SK-N-SH (cell line): ENCODE measurements at regions not wholly inside any gene's neighbourhood (a gene's known extent, or its start where the extent isn't known, plus 50 kb on each side); places are given as distances from the start of the nearest gene placed in this dataset.

Experiments
- CTCF ChIA-PET: fragments of 300-600, 350-600 bp; formaldehyde crosslinking; extraction: SDS; loops from one replicate; lab custom pipeline; 2021; lab: Yijun Ruan, JAX
- POLR2A ChIA-PET: fragments of 350-600 bp; sonication (Branson Sonifier 250); formaldehyde crosslinking; extraction: SDS; loops from one replicate; lab custom pipeline; 2020; ENCODE audit warnings: antibody characterized with exemption, inconsistent platforms; lab: Yijun Ruan, JAX
- DNase-seq: peaks from one replicate; pipeline ENCODE4 v3.0.0; 2012
- H2AFZ ChIP-seq: fragments of 200-600 bp; sonication (generic); 2 replicates; pipeline ENCODE4 v1.8.1; 2016; ENCODE audit warnings: antibody characterized with exemption, mild to moderate bottlenecking, low read depth
- H3F3A ChIP-seq: fragments of 200-600 bp; sonication (generic); replicated peaks from 2 replicates; pipeline ENCODE3; 2016; ENCODE audit warnings: antibody characterized with exemption, mild to moderate bottlenecking; ENCODE audit not compliant: insufficient read depth
- H3K27ac ChIP-seq, 2 experiments: fragments of 200-500 bp in 1 of 2; fragments of 200-600 bp in 1 of 2; sonication (Bioruptor generic) in 1 of 2; sonication (generic), shearing (Covaris generic) in 1 of 2; 2 replicates each; pipeline versions ENCODE4 v1.5.1 to v1.6.1; 2014 to 2016; ENCODE audit warnings: low read depth in 2 of 2, inconsistent platforms in 1 of 2, low read length in 1 of 2, mild to moderate bottlenecking in 1 of 2, mixed read lengths in 1 of 2
- H3K27me3 ChIP-seq: fragments of 200-600 bp; sonication (generic), shearing (Covaris generic); 2 replicates; pipeline ENCODE4 v1.6.1; 2016; ENCODE audit warnings: mixed run types; ENCODE audit not compliant: insufficient read depth
- H3K36me3 ChIP-seq, 2 experiments: fragments of 200-500 bp in 1 of 2; fragments of 200-600 bp in 1 of 2; sonication (Bioruptor generic) in 1 of 2; sonication (generic) in 1 of 2; replicated peaks in 1 of 2; 2 replicates each; pipeline versions ENCODE3 to v1.5.1; 2014 to 2016; ENCODE audit warnings: low read length in 1 of 2, mild to moderate bottlenecking in 1 of 2; ENCODE audit not compliant: insufficient read depth in 2 of 2, control insufficient read depth in 1 of 2
- H3K4me1 ChIP-seq, 2 experiments: fragments of 200-500 bp in 1 of 2; fragments of 200-600 bp in 1 of 2; sonication (Bioruptor generic) in 1 of 2; sonication (generic), shearing (Covaris generic) in 1 of 2; 2 replicates each; pipeline versions ENCODE4 v1.5.1 to v1.6.1; 2014 to 2016; ENCODE audit warnings: low read depth in 1 of 2, low read length in 1 of 2, mixed run types in 1 of 2; ENCODE audit not compliant: insufficient read depth in 2 of 2, control insufficient read depth in 1 of 2
- H3K4me2 ChIP-seq: fragments of 200-600 bp; sonication (generic), shearing (Covaris generic); 2 replicates; pipeline ENCODE4 v1.6.1; 2017; ENCODE audit warnings: mixed run types
- H3K4me3 ChIP-seq, 2 experiments: fragments of 200-500 bp in 1 of 2; fragments of 200-600 bp in 1 of 2; sonication (Bioruptor generic) in 1 of 2; sonication (generic), shearing (Covaris generic) in 1 of 2; 2 replicates each; pipeline versions ENCODE4 v1.5.1 to v1.8.1; 2014 to 2016; ENCODE audit warnings: low read depth in 2 of 2, inconsistent platforms in 1 of 2, low read length in 1 of 2, mild to moderate bottlenecking in 1 of 2, mixed read lengths in 1 of 2, moderate library complexity in 1 of 2
- H3K79me2 ChIP-seq: fragments of 200-600 bp; sonication (generic); 2 replicates; pipeline ENCODE4 v1.8.1; 2017; ENCODE audit warnings: mild to moderate bottlenecking; ENCODE audit not compliant: insufficient read depth
- H3K9ac ChIP-seq: fragments of 200-600 bp; sonication (generic); 2 replicates; pipeline ENCODE4 v1.6.1; 2017; ENCODE audit warnings: mixed run types
- H3K9me2 ChIP-seq: fragments of 200-600 bp; sonication (generic); 2 replicates; pipeline ENCODE4 v1.6.1; 2017; ENCODE audit warnings: mixed run types
- H3K9me3 ChIP-seq: fragments of 200-600 bp; sonication (generic); 2 replicates; pipeline ENCODE4 v1.6.1; 2017; ENCODE audit warnings: mixed run types, mild to moderate bottlenecking, moderate library complexity
- H4K20me1 ChIP-seq: fragments of 200-600 bp; sonication (generic); 2 replicates; pipeline ENCODE4 v1.6.1; 2017; ENCODE audit warnings: mild to moderate bottlenecking, mixed run types; ENCODE audit not compliant: insufficient read depth
- ELF1 ChIP-seq: IDR thresholded peaks from 2 replicates; pipeline ENCODE4 v1.4.0; 2012
- EP300 ChIP-seq, 2 experiments: IDR thresholded peaks; 2 replicates each; pipeline versions ENCODE4 v1.4.0 to v1.6.1; 2012; ENCODE audit warnings: borderline replicate concordance in 1 of 2, low read depth in 1 of 2, low read length in 1 of 2
- FOSL2 ChIP-seq: IDR thresholded peaks from 2 replicates; pipeline ENCODE4 v1.4.0; 2012; ENCODE audit warnings: low read depth, mild to moderate bottlenecking, moderate library complexity, borderline replicate concordance
- FOXJ3 ChIP-seq: sonication (generic); formaldehyde crosslinking; IDR thresholded peaks from 2 replicates; pipeline ENCODE4 v1.5.1; 2020; ENCODE audit warnings: mild to moderate bottlenecking, missing genetic modification reagents
- FOXM1 ChIP-seq: IDR thresholded peaks from 2 replicates; pipeline ENCODE4 v1.4.0; 2012; ENCODE audit warnings: low read depth, mild to moderate bottlenecking
- GABPA ChIP-seq: IDR thresholded peaks from 2 replicates; pipeline ENCODE4 v1.4.0; 2012; ENCODE audit warnings: low read depth, mild to moderate bottlenecking
- JUND ChIP-seq: IDR thresholded peaks from 2 replicates; pipeline ENCODE4 v1.4.0; 2012
- MXI1 ChIP-seq: IDR thresholded peaks from 2 replicates; pipeline ENCODE4 v1.6.1; 2012; ENCODE audit warnings: mild to moderate bottlenecking, low read depth, low read length, improper control_type of control experiment
- NFIC ChIP-seq: IDR thresholded peaks from 2 replicates; pipeline ENCODE4 v1.4.0; 2012; ENCODE audit warnings: borderline replicate concordance
- NRF1 ChIP-seq: IDR thresholded peaks from 2 replicates; pipeline ENCODE4 v1.6.1; 2012; ENCODE audit warnings: low read depth, mild to moderate bottlenecking, low read length
- POLR2AphosphoS5 ChIP-seq: IDR thresholded peaks from 2 replicates; pipeline ENCODE4 v1.6.1; 2012; ENCODE audit warnings: low read depth, low read length
- RAD21 ChIP-seq: IDR thresholded peaks from 2 replicates; pipeline ENCODE4 v1.6.1; 2012; ENCODE audit warnings: mild to moderate bottlenecking, low read length
- SIN3A ChIP-seq: IDR thresholded peaks from 2 replicates; pipeline ENCODE4 v1.6.1; 2012; ENCODE audit warnings: low read depth, mild to moderate bottlenecking, low read length, moderate library complexity, borderline replicate concordance
- TAF1 ChIP-seq: IDR thresholded peaks from 2 replicates; pipeline ENCODE4 v1.6.1; 2012; ENCODE audit warnings: low read depth, mild to moderate bottlenecking, low read length, moderate library complexity, borderline replicate concordance
- TCF12 ChIP-seq: IDR thresholded peaks from 2 replicates; pipeline ENCODE4 v1.4.0; 2012
- TEAD4 ChIP-seq: IDR thresholded peaks from 2 replicates; pipeline ENCODE4 v1.4.0; 2012; ENCODE audit warnings: mild to moderate bottlenecking, borderline replicate concordance; ENCODE audit not compliant: insufficient read depth
- YY1 ChIP-seq: IDR thresholded peaks from 2 replicates; pipeline ENCODE4 v1.4.0; 2012; ENCODE audit warnings: low read depth, mild to moderate bottlenecking
- WGBS: methylation state at CpG from one replicate; pipeline ENCODE4 v1.1.6; 2017; ENCODE audit warnings: low lambda C conversion rate; 5-methylcytosine and 5-hydroxymethylcytosine counted together
- TF ChIP-seq, protein P1 (sequence below): IDR thresholded peaks from 2 replicates; pipeline ENCODE4 v1.4.0; 2012; ENCODE audit warnings: low read depth, borderline replicate concordance
- TF ChIP-seq, protein P2 (sequence below): IDR thresholded peaks from 2 replicates; pipeline ENCODE4 v1.4.0; 2012; ENCODE audit warnings: low read depth, borderline replicate concordance
- TF ChIP-seq, protein P3 (sequence below): IDR thresholded peaks from 2 replicates; pipeline ENCODE4; 2012
- TF ChIP-seq, protein P4 (sequence below): fragments of 150-350 bp; IDR thresholded peaks from 2 replicates; pipeline ENCODE4 v1.6.1; 2016; ENCODE audit warnings: mild to moderate bottlenecking, low read depth, low read length

DNA sequence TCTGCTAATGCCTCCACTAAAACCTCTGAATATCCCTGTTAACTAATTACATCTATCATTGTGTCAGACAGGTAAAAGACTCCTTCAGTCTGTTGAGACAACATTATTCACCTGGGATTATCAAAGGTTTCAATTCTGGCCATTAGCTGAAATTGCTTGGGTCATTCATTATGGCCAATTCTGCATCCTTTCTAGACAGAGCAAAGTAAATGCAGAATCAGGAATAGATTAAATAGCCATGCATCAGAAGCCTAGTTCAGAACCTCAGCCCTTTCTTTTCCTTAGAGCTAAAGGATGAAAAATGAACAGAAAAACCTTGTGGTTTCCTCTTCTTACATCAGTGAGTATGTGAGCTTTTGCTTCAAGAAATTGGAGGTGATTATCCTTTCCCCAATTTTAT is 665.4 kb upstream of the CAMK1G start (continued):
- TF ChIP-seq GABPA: no peak
- no peak for TF ChIP-seq YY1
- TF ChIP-seq, protein P1, sequence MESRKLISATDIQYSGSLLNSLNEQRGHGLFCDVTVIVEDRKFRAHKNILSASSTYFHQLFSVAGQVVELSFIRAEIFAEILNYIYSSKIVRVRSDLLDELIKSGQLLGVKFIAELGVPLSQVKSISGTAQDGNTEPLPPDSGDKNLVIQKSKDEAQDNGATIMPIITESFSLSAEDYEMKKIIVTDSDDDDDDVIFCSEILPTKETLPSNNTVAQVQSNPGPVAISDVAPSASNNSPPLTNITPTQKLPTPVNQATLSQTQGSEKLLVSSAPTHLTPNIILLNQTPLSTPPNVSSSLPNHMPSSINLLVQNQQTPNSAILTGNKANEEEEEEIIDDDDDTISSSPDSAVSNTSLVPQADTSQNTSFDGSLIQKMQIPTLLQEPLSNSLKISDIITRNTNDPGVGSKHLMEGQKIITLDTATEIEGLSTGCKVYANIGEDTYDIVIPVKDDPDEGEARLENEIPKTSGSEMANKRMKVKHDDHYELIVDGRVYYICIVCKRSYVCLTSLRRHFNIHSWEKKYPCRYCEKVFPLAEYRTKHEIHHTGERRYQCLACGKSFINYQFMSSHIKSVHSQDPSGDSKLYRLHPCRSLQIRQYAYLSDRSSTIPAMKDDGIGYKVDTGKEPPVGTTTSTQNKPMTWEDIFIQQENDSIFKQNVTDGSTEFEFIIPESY: no peak
- no peak for TF ChIP-seq TAF1

DNA sequence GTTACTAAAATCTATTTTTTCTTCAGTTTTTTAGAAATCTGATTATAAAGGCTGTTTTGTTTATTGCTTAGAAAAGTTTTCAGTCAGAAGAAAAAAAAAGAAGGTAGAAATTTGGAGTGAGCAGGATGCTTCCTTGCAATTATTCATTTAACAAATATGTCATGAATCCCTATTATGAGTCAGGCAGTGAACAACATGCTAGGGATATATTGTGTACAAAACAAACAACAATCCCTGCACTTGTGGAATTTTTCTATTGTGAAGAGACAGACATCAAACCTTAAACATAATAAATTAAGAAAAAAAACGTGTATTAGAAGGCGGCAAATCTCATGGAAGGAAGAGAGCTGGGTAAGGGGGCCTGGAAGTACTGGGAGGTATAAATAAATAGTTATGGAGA is 664.1 kb upstream of the CAMK1G start:
- peak; percentile 46; the same call in 1 of the 2 replicates for TF ChIP-seq FOSL2
- no peak for TF ChIP-seq POLR2AphosphoS5
- TF ChIP-seq RAD21: no peak
- TF ChIP-seq ELF1: no peak
- TF ChIP-seq NFIC: no peak
- TF ChIP-seq EP300 (IDR thresholded peaks at IDR 0.05; ENCODE audit: borderline replicate concordance in 1 of 2, low read depth in 1 of 2, low read length in 1 of 2): no peak
- no peak for TF ChIP-seq NRF1
- 0 out of 2 replicates have a peak, but pooled peaks have one; percentile 43 for TF ChIP-seq JUND
- no peak for TF ChIP-seq TEAD4
- Histone ChIP-seq H3K79me2 (no peaks in the 10 kb centered on the region), H2AFZ (no peak overlapping the region), H4K20me1 (no peaks in the 10 kb centered on the region), H3K4me3 (no peak overlapping the region), H3K4me2 (no peak overlapping the region), H3K36me3 (no peaks in the 10 kb centered on the region), H3K9me2 (no peaks in the 10 kb centered on the region), H3F3A (no peaks in the 10 kb centered on the region), H3K4me1 (no peaks in the 10 kb centered on the region; a peak in 1 of 4 replicates), H3K27me3 (no peaks in the 10 kb centered on the region), H3K9ac (no peak overlapping the region), H3K9me3 (no peaks in the 10 kb centered on the region), H3K27ac (no peak overlapping the region)
- CTCF ChIA-PET: interaction anchor here (0.6 kb wide), 1 partner anchor 9 kb away, joined by 3 read pairs; no protein-coding TSS in a partner anchor
- no peak for DNase-seq
- POLR2A ChIA-PET: no interaction called here
- 70% methylated on average over 2 of the region's 2 CpGs for WGBS

DNA sequence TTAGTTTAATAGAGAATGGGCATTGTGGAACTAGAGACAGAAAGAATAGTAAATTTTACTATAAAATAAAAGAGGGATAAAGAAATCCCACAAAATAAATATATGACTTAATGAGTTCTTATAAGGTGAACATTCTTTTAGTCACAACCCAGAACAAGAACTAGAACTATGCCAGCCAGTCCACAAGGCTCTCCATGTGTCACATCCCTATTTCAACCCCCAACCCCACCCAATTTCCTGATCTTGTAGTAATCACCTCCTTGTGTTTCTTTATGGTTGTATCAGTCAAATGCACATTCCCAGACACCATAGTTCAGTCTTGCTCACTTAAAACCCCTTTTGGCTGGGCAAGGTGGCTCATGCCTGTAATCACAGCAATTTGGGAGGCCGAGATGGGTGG is 662.3 kb upstream of the CAMK1G start:
- Histone ChIP-seq H2AFZ (no peak overlapping the region), H4K20me1 (no peaks in the 10 kb centered on the region), H3K27me3 (no peaks in the 10 kb centered on the region), H3K9me2 (no peaks in the 10 kb centered on the region), H3F3A (no peaks in the 10 kb centered on the region), H3K79me2 (no peaks in the 10 kb centered on the region), H3K9ac (no peak overlapping the region), H3K27ac (no peak overlapping the region), H3K4me3 (no peak overlapping the region), H3K36me3 (no peaks in the 10 kb centered on the region), H3K9me3 (no peaks in the 10 kb centered on the region), H3K4me1 (no peaks in the 10 kb centered on the region; a peak in 1 of 4 replicates), H3K4me2 (no peak overlapping the region)
- ChIA-PET CTCF (no interaction called here), POLR2A (no interaction called here)
- WGBS: 67% methylated on average over 1 of the region's 1 CpG
- DNase-seq: no peak
- TF ChIP-seq, protein P2, sequence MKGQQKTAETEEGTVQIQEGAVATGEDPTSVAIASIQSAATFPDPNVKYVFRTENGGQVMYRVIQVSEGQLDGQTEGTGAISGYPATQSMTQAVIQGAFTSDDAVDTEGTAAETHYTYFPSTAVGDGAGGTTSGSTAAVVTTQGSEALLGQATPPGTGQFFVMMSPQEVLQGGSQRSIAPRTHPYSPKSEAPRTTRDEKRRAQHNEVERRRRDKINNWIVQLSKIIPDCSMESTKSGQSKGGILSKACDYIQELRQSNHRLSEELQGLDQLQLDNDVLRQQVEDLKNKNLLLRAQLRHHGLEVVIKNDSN: no peak
- TF ChIP-seq, protein P3, sequence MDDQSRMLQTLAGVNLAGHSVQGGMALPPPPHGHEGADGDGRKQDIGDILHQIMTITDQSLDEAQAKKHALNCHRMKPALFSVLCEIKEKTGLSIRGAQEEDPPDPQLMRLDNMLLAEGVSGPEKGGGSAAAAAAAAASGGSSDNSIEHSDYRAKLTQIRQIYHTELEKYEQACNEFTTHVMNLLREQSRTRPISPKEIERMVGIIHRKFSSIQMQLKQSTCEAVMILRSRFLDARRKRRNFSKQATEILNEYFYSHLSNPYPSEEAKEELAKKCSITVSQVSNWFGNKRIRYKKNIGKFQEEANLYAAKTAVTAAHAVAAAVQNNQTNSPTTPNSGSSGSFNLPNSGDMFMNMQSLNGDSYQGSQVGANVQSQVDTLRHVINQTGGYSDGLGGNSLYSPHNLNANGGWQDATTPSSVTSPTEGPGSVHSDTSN: no peak
- TF ChIP-seq GABPA: no peak
- TF ChIP-seq EP300 (IDR thresholded peaks at IDR 0.05; ENCODE audit: borderline replicate concordance in 1 of 2, low read depth in 1 of 2, low read length in 1 of 2): no peak
- no peak for TF ChIP-seq TCF12
- no peak for TF ChIP-seq NRF1
- TF ChIP-seq POLR2AphosphoS5: no peak
- TF ChIP-seq MXI1: no peak
- TF ChIP-seq FOXJ3 (CRISPR knock-in tag): no peak
- TF ChIP-seq, protein P4, sequence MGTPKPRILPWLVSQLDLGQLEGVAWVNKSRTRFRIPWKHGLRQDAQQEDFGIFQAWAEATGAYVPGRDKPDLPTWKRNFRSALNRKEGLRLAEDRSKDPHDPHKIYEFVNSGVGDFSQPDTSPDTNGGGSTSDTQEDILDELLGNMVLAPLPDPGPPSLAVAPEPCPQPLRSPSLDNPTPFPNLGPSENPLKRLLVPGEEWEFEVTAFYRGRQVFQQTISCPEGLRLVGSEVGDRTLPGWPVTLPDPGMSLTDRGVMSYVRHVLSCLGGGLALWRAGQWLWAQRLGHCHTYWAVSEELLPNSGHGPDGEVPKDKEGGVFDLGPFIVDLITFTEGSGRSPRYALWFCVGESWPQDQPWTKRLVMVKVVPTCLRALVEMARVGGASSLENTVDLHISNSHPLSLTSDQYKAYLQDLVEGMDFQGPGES: no peak
- no peak for TF ChIP-seq FOXM1
- no peak for TF ChIP-seq SIN3A
- TF ChIP-seq, protein P1: no peak
